CMK (cell line): ENCODE measurements at regions not wholly inside any gene's neighbourhood (a gene's known extent, or its start where the extent isn't known, plus 50 kb on each side); places are given as distances from the start of the nearest gene placed in this dataset.
"Not testable (repeated sequence)": the region's sequence is repeated elsewhere in the genome, so short reads cannot be mapped to it uniquely, and the experiment has no call there.

Experiments
- DNase-seq: peaks from one replicate; pipeline ENCODE4 v3.0.0-alpha.2; 2010; ENCODE audit warnings: low read depth

DNA sequence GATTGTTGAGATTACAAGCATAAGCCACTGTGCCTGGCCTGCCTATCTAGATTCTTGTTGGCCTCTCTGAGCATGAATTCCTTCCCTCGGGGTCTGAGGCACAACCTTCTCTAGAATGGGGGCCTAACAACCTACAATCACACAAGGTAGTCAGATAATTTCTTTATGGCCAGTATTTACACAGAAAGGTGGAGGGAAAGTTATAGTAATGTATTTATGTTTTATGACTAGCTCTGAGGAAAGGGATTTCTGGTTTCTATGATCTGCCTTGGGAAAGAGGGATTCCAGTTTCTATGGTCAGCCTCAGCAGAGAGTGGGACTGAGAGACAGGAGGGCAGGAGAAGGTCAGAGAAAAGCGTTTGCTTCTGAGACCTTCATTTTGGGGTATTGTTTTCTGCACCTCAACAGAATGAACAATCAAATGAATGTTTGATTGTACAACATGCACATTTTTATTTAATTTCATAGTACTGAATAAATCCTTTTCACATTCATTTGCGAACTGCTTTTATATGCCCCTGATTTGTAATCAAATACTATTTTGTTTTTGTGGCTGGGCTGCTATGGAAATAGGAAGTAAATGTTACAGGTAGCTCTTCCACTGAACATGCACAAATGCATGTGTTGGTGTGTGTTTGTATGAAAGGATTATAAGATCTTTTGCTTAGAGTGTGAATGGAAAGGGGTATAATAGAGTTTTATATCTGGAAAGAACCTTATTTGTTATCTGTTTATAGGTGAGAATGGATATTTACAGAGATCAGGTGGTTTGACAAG is 499.7 kb upstream of the RGS6 start:
- DNase-seq, result no peak

DNA sequence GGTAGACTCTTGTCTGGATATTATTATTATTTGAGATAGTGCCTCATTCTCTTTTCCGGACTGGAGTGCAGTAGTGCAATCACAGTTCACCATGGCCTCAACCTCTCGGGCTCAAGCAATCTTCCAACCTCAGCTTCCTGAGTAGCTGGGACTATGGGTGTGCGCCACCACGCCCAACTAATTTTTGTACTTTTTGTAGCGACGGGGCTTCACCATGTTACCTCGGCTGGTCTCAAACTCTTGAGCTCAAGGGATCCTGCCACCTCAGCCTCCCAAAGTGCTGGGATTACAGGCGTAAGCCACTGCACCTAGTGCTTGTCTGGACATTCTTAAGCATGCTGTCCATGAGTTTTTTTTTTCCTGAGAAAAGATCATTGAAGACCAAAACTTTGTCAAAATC is 498.9 kb upstream of the RGS6 start:
- DNase-seq, result no peak

DNA sequence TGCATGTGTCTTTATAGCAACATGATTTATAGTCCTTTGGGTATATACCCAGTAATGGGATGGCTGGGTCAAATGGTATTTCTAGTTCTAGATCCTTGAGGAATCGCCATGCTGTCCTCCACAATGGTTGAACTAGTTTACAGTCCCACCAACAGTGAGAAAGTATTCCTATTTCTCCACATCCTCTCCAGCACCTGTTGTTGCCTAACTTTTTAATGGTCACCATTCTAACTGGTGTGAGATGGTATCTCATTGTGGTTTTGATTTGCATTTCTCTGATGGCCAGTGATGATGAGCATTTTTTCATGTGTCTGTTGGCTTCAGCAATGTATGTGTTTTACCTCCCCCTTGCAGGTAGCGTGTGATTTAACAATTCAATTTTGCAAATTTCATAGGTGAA is 496.6 kb upstream of the RGS6 start:
- DNase-seq, result not testable (repeated sequence)

DNA sequence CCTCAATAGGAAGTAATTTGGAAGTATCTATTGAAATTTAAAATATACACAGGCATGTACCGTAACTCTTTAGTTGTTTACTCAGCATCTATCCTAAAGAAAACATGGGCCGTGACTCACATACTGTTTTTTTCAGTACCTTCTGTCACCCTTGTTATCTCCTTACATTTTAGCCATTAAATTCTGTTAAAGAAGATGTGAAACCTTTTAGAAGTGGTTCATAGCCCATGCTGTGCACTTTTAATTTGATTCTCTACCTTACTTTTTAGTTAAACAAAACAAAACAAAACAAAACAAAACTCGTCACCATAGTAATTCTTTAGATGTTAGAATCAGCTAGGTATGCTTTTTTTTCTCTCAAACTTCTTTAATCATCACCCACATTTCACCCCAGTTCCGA is 494.4 kb upstream of the RGS6 start:
- DNase-seq, result no peak

DNA sequence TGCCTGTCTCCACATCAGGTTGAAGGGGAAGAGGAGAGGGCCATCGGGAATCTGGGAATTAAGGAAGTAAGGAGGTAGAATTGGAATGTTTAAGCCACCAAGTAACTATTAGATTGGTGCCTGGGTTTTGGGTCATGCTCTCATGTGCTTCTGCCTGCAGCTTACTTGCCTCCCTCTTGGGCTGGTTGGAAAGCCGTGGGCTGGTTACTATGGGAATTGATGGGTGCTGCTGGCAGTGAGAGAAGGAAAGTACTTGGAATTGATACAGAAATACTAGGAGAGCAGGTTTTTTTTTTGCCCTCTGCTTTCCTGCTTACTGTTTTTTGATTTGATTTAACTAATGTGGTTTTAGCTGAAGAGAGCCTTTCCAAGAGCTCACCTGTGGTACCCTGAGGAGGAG is 493.5 kb upstream of the RGS6 start:
- DNase-seq, result no peak

DNA sequence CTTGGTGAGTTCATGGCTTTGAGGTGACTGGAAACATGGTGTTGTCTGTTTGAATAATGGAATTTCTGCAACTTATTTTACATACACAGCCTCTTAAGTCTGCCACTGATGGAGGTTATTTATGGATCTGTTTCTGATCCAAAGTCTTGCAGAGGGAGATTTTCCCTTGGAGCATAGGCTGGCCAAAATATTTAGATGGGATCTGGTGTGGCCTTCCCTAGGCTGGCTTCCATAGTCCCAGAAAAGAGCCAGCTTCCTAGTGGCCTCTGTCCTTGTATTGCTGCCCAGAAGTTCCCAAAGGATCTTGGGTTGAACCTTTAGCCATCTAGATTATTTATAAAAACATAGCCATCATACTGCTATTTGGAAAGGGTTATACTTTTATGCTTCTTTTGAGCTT is 491.1 kb upstream of the RGS6 start:
- DNase-seq, result no peak

DNA sequence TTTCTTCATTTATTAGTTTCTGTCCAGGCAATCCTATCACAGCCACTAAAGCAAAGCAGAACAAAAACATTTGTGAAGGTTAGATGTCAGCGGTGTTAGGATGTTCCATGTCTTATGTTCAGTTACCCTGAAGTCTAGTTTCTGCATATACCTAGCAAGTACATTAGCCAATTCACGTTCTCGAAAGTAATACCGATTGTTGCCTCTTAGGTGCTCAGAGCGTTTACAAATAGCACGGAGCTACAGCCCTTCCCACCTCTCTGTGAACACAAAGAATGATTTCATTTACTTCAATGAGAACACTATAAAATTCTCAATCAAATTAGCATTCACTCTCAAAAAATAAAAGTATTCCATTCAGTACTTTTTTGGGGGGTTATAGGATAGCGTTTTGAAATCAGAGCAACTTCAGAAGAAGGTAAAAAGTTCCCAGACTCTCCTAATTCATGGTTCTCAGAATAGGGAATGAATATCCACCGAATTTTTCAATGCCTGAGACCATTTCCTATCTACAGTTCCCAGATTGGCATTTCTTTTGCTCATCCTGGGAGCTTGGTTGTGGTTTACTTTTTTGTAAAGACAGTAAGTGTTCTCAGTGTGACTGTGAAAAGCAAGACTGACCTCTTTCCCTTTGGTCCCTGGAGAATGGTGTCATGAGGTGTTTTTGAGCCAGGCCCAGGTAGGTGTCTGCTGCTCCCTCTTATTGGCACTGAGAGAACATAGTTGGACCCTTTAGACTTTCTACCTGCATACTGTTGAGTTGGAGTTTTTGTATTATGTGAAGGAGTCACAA is 488.0 kb upstream of the RGS6 start:
- DNase-seq, result no peak

DNA sequence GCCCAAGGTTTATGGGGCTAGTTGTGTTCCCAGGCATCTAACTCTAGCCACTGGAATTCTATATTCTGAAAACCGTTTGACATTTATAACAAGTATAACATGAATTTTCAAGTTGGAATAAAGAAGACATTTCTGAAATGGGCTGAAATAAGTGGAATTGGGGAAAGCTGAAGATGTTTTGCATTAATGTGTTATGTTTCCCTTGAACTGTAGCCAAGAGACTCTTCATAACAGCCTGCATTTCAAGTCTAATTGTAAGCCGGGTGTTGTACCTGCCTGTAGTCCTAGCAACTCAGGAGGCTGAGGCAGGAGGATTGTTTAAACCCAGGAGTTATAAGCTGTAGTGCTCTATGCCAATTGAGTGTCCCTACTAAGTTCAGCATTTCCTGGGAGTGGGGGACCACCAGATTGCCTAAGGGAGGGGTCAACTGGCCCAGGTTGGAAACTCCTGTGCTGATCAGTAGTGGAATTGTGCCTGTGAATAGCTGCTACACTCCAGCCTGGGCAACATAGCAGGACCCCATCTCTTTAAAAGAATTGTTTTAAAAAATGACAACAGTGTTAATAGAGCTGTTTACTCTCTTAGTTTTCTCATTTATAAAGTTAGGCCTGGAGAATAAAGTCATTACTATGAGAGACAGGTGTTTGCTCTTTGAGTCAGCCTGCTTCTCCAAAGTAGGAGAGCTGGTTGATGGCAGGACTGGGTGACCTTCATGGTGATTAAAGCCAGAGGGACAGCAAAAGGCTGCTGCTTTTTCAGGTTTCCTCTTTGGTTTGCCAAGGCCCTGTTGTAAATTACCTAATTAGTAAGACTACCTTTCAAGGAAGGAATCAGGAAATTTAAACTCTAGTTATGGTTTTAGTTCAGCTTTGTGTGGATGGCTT is 483.6 kb upstream of the RGS6 start:
- DNase-seq, result no peak

DNA sequence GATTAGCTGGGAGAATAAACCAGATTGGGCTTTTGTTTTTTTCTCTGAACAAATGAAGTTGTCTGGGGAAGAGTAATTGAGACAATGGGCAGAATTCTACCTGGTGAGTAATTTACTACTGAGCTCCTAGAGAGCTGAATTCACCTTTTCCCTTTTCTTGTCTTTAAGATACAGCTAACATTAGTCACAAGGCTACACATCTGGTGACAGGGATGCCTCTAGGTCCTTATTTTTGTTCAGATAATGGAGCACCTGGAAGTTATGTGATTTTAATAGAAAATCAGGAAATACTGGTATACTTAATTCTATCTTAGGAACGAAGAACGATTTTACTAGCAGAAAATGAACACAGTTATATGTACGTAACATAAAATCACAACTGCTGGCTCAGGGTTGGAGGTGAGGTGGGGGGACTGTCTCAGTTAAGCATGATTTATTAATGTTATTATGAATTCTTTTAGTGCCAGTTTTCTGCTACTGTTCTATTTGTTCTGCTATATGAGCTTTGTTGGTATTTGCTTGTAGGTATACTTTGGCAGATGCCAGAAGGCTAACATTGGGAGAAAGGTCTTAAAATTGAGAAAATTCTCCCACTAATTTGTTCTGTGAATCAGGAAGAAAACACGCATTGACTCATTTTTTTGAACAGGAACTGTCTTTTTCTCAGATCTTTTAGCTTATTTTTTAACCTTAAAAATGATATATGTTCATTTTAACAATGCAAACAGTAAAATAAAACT is 482.7 kb upstream of the RGS6 start:
- no peak for DNase-seq

DNA sequence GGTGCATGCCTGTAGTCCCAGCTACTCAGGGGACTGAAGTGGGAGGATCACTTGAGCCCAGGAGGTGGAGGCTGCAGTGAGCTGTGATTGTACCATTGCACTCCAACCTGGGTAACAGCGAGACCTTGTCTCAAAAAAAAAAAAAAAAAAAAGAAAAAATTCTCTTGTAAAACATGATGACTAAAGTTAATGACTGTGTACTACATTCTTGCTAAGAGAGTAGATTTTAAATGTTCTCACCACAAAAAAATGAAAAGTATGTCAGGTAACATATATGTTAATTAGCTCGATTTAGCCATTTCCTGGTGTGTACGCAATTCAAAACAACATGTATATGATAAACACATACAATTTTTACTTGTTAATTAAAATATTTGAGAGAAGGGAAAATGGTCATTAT is 480.7 kb upstream of the RGS6 start:
- DNase-seq, result no peak

DNA sequence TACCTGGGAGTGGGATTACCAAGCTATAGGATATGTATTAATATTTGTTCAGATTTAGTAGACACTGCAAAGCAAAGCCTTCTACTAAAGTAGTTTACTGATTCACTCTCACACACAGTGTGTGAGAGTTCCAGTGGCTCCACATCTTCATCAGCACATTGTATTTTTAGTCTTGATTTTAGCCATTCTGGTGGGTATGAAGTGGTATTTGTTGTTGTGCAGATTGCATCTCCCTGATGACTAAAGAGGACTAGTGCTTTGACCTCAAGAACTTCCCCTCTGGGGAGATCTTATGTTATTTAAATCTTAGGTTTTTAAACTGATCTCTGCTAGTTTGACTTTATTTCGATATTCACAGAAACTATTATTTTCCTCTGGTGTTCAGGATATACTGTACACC is 479.7 kb upstream of the RGS6 start:
- DNase-seq, result no peak

DNA sequence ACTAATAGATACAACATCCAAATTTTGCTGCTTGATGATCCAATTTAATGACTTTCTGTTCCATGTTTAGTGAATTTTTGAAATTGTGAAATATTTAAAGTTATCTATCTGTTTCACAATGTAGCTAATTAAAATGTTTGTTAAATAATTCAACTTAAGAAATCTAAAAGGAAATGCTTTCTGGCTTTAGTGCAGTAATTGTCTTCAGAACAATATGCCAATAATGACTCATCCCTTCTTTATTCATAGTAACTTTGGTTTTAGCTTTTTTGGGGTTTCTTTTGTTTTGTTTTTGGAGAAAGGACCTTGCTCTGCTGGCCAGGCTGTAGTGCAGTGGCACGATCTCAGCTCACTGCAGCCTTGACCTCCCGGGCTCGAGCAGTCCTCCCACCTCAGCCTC is 479.2 kb upstream of the RGS6 start:
- DNase-seq, result no peak

DNA sequence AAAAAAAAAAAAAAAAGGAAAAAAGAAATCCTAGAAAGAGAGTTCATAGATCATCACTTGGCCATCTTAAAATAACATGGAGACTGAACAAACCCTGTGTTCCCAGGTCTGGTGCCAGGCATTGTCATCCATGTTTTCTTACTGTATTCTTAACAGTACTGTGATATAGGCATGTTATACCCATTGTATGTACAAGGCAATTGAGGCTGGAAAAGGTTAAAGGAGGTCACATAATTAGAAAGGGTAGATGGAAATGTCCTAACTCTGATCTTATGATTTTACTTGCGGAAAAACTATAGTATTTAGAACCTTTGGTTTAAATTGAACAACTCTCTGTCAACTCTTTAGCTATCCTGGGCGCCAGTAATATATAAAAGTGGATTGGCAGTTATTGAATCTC is 478.2 kb upstream of the RGS6 start:
- no peak for DNase-seq

DNA sequence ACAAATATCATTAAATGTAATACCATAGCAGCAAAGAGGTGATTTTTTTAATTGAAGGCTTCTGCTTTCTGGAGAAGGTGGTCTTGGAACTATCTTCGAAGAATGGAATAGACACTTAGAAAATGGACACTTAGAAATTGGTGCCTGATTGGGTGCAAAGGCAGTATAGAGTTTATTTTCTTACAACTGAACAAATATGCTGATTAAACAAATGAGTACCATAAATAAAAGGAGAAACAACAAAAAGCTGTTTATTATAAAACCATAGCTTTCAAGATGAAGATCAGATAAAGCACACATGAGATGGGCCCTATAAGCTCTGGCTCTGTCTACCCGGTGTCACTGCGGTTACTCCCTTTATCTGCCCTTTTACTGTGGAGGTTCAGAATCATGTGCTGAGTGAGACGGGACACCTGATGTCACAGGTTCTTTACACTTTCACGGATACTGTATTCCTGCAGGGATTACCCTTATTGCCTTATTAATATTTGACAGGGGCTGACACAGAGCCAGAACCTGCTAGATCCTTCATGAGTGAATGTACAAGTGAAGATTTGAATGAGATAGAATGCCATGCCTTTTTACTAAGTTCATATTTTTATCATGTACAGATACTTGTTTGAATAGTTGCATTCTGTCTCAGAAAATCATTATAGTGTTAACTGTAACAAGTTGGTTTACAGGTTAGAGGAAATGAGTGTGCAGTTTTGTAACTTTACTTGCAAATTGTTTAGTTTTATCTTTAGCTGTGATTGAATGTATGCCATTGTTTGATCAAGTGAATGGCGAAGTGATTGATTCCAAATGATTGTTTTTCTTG is 477.5 kb upstream of the RGS6 start:
- DNase-seq, result no peak

DNA sequence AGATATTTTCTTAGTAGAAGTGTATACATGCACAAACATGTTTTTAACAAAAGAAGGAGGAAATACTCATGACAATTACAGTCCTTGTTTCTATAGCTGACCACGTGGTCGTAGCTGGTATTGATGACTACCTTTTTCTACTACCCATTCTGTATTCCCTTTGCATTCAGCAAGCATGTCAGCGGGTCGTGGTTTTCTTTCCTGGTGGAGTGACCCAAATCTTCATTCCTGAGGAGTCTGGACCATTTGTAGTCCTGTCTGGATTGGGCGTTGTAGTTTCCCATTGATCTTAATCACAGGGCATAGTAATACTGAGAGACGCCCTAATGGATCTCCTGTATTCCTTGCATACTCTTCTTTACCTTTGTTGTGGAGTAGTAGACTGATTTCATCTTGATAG is 472.1 kb upstream of the RGS6 start:
- DNase-seq, result no peak

DNA sequence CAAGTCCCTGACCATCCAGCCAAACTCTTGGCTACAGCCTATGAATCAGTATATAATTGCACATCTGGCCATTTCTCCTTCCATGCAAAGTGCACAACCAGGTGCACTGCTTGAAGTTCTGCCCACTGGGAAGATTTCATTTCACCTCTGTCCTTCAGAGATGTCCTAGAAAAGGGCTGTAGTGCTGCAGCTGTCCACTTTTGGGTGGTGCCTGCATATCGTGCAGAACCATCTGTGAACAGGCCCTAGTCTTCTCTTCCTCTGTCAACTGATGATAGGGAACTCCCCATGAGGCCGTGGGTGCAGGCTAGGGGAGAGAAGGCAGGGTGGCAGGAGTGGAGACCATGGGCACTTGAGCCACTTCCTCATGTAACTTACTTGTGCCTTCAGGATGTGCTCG is 470.6 kb upstream of the RGS6 start:
- peak; percentile 18 for DNase-seq

DNA sequence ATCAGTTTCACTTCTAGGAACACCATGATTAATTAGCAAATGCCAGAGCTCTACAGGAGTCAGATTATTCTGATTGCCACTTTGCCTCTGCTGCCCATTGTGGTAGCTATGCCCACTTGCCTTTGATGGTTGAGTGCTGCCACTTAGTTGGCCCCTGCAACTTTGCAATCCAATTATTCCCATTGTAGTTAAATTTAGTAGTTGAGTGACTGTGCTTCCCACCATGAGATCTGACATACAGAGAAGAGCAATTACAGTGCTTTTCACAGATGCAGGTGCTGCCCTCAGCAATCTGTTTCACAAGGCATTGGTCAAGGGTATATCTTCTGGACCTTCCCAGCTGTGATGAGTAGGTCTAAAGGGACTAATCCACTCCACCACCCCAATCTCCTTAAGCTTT is 468.4 kb upstream of the RGS6 start:
- DNase-seq, result no peak

DNA sequence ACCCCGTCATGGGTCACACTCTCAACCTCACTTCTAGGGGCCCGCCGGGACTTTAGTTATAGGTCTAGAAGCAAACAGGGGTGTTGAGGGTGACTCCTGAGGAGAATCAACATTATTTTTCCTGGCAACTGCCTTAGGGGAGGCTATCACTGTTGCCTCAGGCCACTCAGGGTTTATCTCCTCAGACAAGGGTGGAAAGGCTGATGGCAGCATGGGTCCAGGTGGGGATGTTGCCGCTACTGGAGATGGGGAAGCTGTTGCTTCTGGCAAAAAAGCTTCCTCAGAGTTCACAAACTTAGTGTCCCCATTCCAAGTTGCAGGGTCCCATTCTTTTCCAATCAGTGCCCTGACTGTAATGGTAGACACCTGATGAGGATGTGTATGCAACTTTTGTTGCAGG is 467.4 kb upstream of the RGS6 start:
- DNase-seq, result no peak

DNA sequence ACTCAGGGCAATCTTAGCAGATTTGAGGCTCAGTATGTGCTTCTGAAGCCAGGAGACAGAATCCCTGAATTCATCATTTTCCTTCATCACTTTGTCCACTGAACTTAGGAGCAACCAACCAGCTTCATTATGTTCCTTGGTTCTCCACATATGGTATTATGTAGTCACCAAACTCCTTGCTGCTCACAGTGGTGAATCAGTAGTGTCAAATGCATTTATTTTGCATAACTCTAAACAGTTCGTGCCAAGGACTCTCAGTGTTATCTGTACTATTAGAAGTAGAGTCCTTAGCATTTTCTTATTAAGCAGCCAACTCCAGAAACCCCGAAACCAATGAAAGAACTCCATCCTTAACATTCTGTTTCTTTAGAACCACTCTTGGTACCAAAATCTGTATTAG is 466.9 kb upstream of the RGS6 start:
- no peak for DNase-seq

DNA sequence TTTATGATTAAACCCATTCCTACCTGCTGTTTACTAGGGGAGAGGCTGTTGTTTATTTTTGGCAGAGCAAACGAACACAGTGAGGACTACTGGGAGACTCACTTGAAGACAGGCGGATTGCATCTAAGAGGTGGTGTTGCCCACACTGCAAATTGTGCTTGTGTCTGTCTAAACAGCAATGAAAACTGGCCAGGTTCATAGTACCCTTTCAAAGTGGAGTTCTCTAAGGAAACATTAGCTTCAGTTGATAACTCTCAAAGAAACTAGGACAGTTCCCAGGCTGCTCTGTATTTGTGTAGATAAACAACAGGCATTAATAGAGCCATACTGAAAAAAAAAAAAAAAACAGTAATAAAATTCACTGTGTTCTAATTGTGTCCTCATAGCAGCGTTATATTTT is 466.0 kb upstream of the RGS6 start:
- no peak for DNase-seq

DNA sequence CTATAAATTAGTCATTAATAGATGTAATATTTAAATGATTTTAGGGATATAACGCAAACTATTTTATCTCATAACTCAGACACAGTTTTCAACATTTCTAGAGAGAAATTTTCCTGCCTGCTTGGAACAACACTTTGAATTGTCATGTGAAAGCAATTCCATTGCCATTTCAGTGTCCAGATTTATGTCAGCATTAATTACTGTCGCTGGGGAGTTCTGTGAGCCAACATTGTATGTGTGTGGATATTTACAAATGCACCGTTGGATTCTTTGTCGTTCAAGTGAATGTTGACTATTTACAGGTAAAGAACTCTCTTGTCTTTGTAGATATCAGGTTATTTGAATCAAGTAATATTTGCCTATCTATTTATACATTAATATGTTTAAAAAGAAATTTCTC is 465.3 kb upstream of the RGS6 start:
- DNase-seq, result no peak
